HG03521 (cell line): ENCODE measurements at regions not wholly inside any gene's neighbourhood (a gene's known extent, or its start where the extent isn't known, plus 50 kb on each side); places are given as distances from the start of the nearest gene placed in this dataset.

Experiments
- ATAC-seq: cut with Tn5 transposase; IDR thresholded peaks from one replicate; pipeline ENCODE4 v1.9.1; 2021; ENCODE audit warnings: mild to moderate bottlenecking, moderate library complexity; ENCODE audit not compliant: unreplicated experiment

DNA sequence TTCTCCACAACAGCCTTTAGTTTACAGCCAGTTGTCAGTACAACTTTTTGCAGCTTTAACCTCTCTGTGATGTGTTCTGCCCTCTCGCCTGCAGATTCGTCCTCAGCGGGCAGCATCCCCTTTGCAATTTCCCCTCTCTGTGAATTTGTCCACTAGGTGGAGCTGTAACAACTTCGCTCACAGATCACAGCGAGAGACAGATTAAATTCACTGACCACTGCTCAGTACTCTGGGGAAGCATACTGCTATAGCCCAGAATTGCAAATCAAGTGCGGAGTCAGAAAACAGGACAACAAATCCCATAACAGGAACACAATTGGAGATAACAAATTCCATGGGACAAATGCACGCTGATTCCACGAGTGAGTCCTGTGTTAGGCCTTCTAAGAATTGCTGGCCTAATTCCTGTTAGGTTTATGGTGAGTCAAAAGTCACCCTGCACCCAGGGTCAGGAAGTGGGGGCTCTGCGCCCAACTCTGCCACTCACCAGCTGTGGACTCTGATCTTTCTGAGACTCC, 2124.9 kb downstream of the MAT2B start:
- ATAC-seq: no peak

DNA sequence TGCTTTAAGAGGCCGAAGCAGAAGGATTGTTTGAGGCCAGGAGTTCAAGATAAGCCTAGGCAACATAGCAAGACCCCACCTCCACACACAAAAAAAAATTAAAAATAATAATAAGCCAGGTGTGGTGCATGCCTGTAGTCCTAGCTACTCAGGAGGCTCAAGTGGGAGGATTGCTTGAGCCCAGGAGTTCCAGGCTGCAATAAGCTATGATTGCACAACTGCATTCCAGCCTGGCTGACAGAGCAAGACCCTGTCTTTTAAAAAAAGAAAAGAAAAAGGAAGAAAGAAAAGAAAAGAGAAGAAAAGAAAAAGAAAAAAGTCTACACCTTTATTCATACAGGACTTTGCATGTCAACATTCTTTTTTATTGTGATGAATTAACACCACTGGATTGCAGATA, 2125.8 kb downstream of the MAT2B start:
- no peak for ATAC-seq

- no peak for ATAC-seq
These were observed 2136.9 kb downstream of the MAT2B start for GRCh38 chr5:165642366-165642765.

DNA sequence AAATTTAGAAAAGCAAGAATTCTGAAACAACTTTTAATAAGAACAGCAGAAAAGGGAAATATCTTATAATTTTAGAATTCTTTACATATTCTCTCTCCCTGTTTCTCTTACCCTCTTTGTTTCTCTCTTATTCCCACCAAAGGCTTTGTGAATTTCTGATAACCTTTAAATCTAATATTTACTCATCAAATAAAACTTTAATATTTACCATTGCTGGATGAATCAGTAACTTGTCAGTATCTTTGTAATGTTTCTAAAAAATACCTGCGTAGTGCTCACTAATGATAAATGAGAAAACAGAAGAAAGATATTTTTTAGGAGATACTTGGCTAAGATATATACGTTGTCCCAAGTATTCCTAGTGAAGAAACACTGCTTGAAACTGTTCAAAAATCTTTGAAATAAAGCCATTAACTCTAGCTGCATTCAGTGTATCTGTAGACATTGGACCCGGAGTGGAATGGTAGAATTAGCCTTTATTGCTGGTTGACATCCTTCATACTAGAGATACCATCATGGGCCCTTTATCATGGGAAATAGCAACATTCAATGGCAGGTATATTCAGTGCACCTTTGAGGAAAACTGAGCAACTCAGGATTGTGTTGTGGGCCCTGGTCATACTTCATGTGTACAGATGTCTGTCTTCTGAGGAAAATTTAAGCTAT, 2160.4 kb downstream of the MAT2B start:
- no peak for ATAC-seq

- no peak for ATAC-seq
These were observed 2168.1 kb downstream of the MAT2B start for GRCh38 chr5:165673499-165673898.

GRCh38 chr5:165695796-165696195, 2190.4 kb downstream of the MAT2B start:
- no peak for ATAC-seq

DNA sequence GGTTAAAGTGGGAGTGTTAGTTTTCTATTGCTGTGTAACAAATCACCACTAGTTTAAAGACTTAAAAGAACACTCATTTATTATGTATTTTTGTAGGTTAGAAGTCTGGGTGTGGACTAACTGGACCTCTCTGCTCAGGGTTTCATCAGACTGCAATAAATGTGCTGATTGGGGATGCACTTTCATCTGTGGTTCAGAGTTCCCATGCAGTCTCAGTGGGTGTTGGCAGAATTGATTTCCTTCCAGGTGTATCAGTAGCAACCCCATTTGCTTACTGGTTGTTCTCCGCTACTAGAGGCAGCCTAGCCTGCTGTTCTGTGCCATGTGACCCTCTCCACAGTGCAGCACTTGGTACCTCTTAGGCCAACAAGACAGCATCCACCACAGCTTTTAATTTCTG, 2200.5 kb downstream of the MAT2B start:
- ATAC-seq: no peak

DNA sequence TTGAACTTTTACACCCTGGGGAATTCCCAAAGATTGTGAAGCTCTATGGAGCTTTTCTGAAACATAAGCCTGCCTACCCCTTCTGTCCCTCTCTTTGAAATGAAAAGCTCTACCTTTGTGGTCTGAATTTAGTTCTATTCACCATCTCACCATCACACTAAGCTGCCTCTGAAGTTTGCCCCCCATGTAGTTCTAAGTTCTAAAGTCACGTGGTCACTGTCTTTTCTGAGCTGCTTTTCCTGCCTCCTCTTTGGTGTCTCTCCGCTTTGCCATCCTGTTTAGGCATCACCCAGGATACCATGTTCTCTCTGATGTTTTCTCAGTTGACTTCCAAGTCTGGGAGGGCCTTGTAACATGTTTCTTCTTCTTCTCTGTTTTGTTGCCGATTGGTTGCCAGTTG, 2206.6 kb downstream of the MAT2B start:
- no peak for ATAC-seq

DNA sequence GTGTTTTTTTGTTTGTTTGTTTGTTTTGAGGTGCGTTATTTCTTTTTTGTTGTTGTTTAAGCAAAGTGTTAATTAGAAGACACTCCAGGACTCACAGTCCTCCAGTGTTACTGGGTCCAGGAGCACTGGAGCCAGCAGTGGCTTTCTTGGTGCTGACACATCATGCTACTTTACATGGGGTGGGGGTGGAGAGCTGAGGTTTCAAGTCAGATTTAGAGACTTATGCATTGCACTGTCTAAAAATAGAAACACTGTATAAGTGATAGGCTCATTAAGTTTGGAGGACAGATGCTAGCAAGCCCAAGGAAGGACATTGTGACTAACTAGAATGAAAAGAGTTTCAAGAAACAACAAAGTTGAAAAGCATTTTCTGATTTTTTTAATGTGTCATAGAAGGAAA, 2209.2 kb downstream of the MAT2B start:
- no peak for ATAC-seq

- no peak for ATAC-seq
These were observed 2215.5 kb downstream of the MAT2B start for GRCh38 chr5:165720901-165721300.

GRCh38 chr5:165722401-165722800, 2217.0 kb downstream of the MAT2B start:
- no peak for ATAC-seq

- no peak for ATAC-seq
These were observed 2218.5 kb downstream of the MAT2B start for GRCh38 chr5:165723931-165724330.

DNA sequence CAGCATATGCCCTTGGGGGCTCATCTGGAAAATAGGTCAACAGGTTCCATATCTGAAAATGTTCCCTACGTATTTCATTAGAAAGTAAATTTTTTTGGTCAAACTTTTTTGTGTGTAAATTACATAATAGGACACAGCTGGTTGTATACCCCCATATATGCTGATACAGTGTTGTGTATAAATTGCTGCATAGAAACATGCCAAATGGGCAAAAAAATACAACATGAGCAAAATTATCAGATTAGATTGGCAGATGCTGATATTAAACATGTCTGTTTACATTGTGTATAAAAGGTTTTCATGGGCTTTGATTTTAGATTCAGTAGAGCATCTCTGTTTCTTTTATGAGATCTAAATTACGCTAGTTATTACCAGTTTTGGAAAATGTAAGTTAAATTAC, 2223.0 kb downstream of the MAT2B start:
- ATAC-seq: no peak

- no peak for ATAC-seq
These were observed 2230.0 kb downstream of the MAT2B start for GRCh38 chr5:165735388-165735787.

- no peak for ATAC-seq
These were observed 2233.8 kb downstream of the MAT2B start for GRCh38 chr5:165739079-165739741.

DNA sequence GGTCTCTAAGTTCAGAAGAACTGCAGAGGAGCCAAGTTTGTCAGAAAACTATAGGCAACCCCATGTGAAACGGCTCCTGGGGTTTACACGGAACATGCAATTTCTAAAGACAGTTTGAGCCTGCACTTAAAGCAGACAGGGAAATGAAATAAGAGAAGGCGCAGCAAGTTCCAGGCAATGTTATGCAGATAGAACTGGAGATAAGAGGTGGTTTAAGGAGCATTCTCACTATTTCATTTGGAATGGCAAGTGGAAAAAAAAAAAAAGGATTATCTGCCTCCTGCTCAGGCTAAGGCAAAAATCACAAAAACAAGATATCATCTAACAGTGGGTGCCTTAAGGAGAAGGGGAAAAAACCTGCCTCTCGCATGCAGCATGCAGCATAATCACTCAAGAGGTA, 2252.4 kb downstream of the MAT2B start:
- ATAC-seq: no peak

DNA sequence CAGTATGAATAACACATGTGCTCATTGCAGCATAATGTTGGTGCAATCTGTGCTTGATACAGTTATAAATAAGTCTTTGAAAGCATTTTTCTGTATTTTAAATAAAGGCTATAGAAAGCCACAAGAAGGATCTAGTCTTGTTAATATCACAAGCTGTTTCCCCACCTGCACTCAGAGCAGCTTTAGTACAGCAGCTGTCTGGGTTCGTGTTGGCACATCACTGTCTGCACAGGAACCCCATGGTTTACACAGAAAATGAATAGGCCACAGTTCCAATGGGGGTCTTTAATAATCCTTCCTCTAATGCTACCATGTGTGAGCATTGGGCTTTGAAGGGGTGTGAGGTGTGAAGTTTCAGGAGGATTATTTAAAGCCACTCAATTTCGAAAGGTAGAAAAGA, 2269.7 kb downstream of the MAT2B start:
- ATAC-seq: no peak

DNA sequence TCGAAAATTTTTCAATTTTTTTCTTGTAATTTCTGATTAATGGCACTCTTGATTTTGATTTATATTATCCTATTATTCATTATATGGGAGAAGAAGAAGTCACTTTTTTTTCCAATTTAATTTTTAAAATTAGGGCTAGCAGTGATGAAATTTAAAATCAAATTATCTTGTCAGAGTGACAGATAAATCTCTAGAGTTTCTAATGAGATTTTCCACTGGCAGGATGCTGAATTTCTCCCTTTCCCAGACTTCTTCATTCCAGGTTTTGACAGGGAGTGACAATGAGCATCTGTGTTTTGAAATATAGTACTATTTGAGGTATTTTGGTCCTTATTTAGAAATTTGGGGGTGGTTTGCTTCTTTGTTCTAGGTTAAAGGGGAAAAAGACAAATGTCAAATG, 2274.1 kb downstream of the MAT2B start:
- no peak for ATAC-seq

DNA sequence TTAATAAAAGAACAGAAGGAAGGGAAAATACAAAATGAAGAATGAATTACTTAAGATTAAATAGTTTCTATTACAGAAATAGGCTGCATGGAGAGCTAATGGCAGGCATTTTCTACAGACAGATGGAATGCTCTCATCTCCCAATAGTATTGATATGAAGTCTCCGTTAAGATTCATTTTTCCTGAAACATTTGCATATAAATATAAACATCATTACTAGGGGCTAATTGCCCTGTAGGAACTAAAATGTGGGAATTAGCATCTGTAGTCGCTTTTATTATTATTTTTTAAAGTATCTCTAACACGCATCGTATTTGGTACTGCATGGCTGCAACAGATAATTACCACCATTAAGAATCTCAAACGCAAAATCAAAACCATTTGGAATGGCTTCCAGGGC, 2275.5 kb downstream of the MAT2B start:
- no peak for ATAC-seq

DNA sequence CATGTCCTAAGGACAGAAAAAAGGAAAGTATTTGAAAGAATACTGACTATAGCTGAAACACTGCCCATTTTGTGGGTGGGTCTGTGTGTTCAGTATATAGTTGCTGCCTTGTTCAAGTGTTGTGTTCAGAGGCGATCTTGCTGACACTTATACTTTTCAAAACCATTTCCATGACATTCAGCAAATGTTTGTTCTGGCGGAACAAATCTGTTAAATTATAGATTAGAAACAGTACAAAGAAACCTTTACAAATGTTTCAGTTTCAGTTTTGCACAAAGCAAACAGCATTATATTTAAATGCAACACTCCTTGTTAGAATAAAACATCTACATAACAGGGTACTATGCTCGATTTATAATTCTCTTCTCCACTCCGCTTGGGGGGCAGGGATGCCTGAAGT, 2276.3 kb downstream of the MAT2B start:
- ATAC-seq: no peak

DNA sequence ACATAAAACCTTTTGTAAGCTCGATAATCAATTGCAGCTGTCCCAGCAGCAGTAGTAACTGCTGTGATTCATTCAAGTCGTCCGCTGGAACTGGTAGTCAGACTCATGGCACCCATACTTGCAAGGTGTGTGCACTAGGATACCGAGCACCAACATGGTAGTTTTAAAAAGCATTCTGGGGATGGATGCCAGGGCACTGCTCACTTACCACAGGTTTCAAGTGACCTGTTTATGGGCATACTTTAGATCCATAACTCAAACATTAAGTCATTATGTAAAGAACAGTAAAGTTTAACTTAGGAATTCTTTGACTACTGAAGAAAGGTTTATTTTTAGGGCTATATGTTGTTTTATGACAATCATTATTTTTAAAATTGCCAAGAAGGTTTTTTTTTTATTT, 2277.6 kb downstream of the MAT2B start:
- ATAC-seq: no peak

DNA sequence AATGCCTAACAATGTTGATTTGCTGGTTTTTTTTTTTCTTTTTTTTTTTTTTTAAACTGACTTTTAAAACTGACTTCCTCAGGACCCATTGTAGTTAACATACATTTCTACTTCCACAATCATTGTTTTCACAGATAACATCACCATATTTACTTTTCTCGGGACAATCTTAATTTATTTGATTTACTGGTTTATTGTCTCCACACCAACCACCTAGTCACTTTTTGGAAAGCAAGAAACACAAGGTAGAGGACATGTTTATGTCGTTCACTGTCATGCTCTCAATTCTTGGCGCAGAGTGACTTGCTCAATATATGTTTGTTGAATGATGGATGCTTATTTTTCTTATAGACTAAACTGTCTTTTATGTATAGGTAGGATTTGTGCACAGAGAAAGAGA, 2280.7 kb downstream of the MAT2B start:
- no peak for ATAC-seq

DNA sequence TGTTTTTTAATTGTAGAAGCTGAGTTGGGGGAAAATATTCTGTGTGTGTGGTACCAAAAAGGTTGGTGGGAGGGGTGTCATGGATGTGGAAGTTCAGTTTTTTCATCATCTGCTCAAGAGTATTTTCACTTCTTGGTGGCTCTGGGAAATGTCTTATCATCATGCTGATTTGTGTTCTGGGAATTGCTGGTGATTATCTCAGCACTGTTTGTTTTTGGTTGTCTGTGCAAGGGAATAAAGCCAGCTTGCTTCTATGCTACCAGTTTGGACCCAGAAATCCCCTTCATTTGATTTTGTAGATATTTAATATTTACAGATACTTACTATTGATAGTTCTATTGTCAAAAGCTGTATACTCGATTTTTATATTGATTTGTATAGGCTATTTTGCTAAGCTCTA, 2289.7 kb downstream of the MAT2B start:
- no peak for ATAC-seq
